ENCODE measurements at regions not wholly inside any gene's neighbourhood (a gene's known extent, or its start where the extent isn't known, plus 50 kb on each side); places are given as distances from the start of the nearest gene placed in this dataset.

GRCh38 chr20:23244916-23245552, 105.6 kb upstream of the NXT1 start (continued):
- TF ChIP-seq ZSCAN16 (tag by site-specific recombination; IDR thresholded peaks at IDR 0.05) (no peak), ZNF624 (tag by site-specific recombination; IDR thresholded peaks at IDR 0.05) (no peak), ZNF623 (tag by site-specific recombination; IDR thresholded peaks at IDR 0.05) (no peak), ZNF391 (tag by site-specific recombination; IDR thresholded peaks at IDR 0.05; ENCODE audit: borderline replicate concordance, low read depth) (no peak), ZNF214 (tag by site-specific recombination; IDR thresholded peaks at IDR 0.05; ENCODE audit: borderline replicate concordance) (no peak), WT1 (tag by site-specific recombination; IDR thresholded peaks at IDR 0.05) (no peak), ZNF223 (tag by site-specific recombination; IDR thresholded peaks at IDR 0.05) (no peak), SP7 (tag by site-specific recombination; IDR thresholded peaks at IDR 0.05) (no peak)
- TF ChIP-seq, protein P1, sequence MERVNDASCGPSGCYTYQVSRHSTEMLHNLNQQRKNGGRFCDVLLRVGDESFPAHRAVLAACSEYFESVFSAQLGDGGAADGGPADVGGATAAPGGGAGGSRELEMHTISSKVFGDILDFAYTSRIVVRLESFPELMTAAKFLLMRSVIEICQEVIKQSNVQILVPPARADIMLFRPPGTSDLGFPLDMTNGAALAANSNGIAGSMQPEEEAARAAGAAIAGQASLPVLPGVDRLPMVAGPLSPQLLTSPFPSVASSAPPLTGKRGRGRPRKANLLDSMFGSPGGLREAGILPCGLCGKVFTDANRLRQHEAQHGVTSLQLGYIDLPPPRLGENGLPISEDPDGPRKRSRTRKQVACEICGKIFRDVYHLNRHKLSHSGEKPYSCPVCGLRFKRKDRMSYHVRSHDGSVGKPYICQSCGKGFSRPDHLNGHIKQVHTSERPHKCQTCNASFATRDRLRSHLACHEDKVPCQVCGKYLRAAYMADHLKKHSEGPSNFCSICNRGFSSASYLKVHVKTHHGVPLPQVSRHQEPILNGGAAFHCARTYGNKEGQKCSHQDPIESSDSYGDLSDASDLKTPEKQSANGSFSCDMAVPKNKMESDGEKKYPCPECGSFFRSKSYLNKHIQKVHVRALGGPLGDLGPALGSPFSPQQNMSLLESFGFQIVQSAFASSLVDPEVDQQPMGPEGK (tag by site-specific recombination; IDR thresholded peaks at IDR 0.05): no peak

- ChIA-PET POLR2A (no interaction called here), CTCF (interaction anchor here (0.6 to 3.8 kb wide), 6 partner anchors 9 to 858 kb away, joined by 3 to 38 read pairs (median 6); no protein-coding TSS in a partner anchor)
- H3K9me3 ChIP-seq (ENCODE audit: control insufficient read depth, insufficient read depth, low read depth, low read length): no peaks in the 10 kb centered on the region
- H3K27ac ChIP-seq (ENCODE audit: extremely low read depth, low read depth, low read length): no peak overlapping the region
- no peak overlapping the region for H3K4me3 ChIP-seq (ENCODE audit: low read depth, low read length)
- H3K4me1 ChIP-seq (ENCODE audit: control insufficient read depth, insufficient read depth, low read length): no peaks in the 10 kb centered on the region
- TF ChIP-seq, protein P2, sequence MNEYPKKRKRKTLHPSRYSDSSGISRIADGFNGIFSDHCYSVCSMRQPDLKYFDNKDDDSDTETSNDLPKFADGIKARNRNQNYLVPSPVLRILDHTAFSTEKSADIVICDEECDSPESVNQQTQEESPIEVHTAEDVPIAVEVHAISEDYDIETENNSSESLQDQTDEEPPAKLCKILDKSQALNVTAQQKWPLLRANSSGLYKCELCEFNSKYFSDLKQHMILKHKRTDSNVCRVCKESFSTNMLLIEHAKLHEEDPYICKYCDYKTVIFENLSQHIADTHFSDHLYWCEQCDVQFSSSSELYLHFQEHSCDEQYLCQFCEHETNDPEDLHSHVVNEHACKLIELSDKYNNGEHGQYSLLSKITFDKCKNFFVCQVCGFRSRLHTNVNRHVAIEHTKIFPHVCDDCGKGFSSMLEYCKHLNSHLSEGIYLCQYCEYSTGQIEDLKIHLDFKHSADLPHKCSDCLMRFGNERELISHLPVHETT (tag by site-specific recombination; IDR thresholded peaks at IDR 0.05): no peak
- TF ChIP-seq REPIN1 (tag by site-specific recombination; IDR thresholded peaks at IDR 0.05; ENCODE audit: low read depth) (no peak), SCRT2 (tag by site-specific recombination; IDR thresholded peaks at IDR 0.05) (no peak)
- TF ChIP-seq, protein P3, sequence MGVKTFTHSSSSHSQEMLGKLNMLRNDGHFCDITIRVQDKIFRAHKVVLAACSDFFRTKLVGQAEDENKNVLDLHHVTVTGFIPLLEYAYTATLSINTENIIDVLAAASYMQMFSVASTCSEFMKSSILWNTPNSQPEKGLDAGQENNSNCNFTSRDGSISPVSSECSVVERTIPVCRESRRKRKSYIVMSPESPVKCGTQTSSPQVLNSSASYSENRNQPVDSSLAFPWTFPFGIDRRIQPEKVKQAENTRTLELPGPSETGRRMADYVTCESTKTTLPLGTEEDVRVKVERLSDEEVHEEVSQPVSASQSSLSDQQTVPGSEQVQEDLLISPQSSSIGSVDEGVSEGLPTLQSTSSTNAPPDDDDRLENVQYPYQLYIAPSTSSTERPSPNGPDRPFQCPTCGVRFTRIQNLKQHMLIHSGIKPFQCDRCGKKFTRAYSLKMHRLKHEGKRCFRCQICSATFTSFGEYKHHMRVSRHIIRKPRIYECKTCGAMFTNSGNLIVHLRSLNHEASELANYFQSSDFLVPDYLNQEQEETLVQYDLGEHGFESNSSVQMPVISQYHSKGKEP (tag by site-specific recombination; IDR thresholded peaks at IDR 0.05): no peak
- H3K36me3 ChIP-seq (ENCODE audit: control insufficient read depth in 2 of 2, insufficient read depth in 1 of 2, low read length in 2 of 2): no peaks in the 10 kb centered on the region
Observed at GRCh38 chr20:23244156-23244915, 106.3 kb upstream of the NXT1 start.

GRCh38 chr20:23243791-23244155, 106.8 kb upstream of the NXT1 start:
- Histone ChIP-seq H3K4me3 (ENCODE audit: low read depth, low read length) (no peak overlapping the region), H3K27ac (ENCODE audit: extremely low read depth, low read depth, low read length) (no peak overlapping the region), H3K36me3 (ENCODE audit: control insufficient read depth in 2 of 2, insufficient read depth in 1 of 2, low read length in 2 of 2) (no peaks in the 10 kb centered on the region), H3K9me3 (ENCODE audit: control insufficient read depth, insufficient read depth, low read depth, low read length) (no peaks in the 10 kb centered on the region), H3K4me1 (ENCODE audit: control insufficient read depth, insufficient read depth, low read length) (no peaks in the 10 kb centered on the region)
- ChIA-PET CTCF (interaction anchor here (1.0 to 3.8 kb wide), 3 partner anchors 8 to 97 kb away, joined by 3 to 38 read pairs (median 14); no protein-coding TSS in a partner anchor), POLR2A (no interaction called here)
- TF ChIP-seq, protein P4, sequence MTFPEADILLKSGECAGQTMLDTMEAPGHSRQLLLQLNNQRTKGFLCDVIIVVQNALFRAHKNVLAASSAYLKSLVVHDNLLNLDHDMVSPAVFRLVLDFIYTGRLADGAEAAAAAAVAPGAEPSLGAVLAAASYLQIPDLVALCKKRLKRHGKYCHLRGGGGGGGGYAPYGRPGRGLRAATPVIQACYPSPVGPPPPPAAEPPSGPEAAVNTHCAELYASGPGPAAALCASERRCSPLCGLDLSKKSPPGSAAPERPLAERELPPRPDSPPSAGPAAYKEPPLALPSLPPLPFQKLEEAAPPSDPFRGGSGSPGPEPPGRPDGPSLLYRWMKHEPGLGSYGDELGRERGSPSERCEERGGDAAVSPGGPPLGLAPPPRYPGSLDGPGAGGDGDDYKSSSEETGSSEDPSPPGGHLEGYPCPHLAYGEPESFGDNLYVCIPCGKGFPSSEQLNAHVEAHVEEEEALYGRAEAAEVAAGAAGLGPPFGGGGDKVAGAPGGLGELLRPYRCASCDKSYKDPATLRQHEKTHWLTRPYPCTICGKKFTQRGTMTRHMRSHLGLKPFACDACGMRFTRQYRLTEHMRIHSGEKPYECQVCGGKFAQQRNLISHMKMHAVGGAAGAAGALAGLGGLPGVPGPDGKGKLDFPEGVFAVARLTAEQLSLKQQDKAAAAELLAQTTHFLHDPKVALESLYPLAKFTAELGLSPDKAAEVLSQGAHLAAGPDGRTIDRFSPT (tag by site-specific recombination; IDR thresholded peaks at IDR 0.05): no peak
- TF ChIP-seq ZNF776 (tag by site-specific recombination; IDR thresholded peaks at IDR 0.05; ENCODE audit: borderline replicate concordance): no peak
- no peak for TF ChIP-seq KLF1 (tag by site-specific recombination; IDR thresholded peaks at IDR 0.05)
- no peak for TF ChIP-seq ZNF488 (tag by site-specific recombination; IDR thresholded peaks at IDR 0.05)
- no peak for TF ChIP-seq ZFHX2 (tag by site-specific recombination; conservative IDR thresholded peaks at IDR 0.05)
- TF ChIP-seq SALL2 (tag by site-specific recombination; IDR thresholded peaks at IDR 0.05; ENCODE audit: borderline replicate concordance): no peak
- no peak for TF ChIP-seq ZNF214 (tag by site-specific recombination; IDR thresholded peaks at IDR 0.05; ENCODE audit: borderline replicate concordance)
- no peak for TF ChIP-seq ZNF280C (tag by site-specific recombination; IDR thresholded peaks at IDR 0.05)
- no peak for TF ChIP-seq ZNF664 (tag by site-specific recombination; IDR thresholded peaks at IDR 0.05)
